ENCODE measurements at regions not wholly inside any gene's neighbourhood (a gene's known extent, or its start where the extent isn't known, plus 50 kb on each side); places are given as distances from the start of the nearest gene placed in this dataset.

GRCh38 chr13:87093399-87093798 is 577.8 kb upstream of the SLITRK5 start:
- H3K27ac Mint-ChIP-seq = no peak overlapping the region
- H3K4me3 Mint-ChIP-seq = no peak overlapping the region
- no peaks in the 10 kb centered on the region for H3K27me3 ChIP-seq
- H3K4me3 ChIP-seq = no peak overlapping the region
- H3K4me1 Mint-ChIP-seq = peaks cover 6% of the 10 kb centered on the region
- H3K9me3 Mint-ChIP-seq = no peaks in the 10 kb centered on the region
- H3K36me3 ChIP-seq = no peaks in the 10 kb centered on the region
- no peaks in the 10 kb centered on the region for H4K20me1 ChIP-seq (ENCODE audit: low read depth)
- TF ChIP-seq EZH2 (IDR thresholded peaks at IDR 0.05) (no peak), EZH2phosphoT487 (IDR thresholded peaks at IDR 0.05) (no peak), CTCF (IDR thresholded peaks at IDR 0.05) (no peak)
- no peak for DNase-seq (ENCODE audit: low spot score)
- peaks cover 20% of the 10 kb centered on the region for H3K4me1 ChIP-seq
- H3K9me3 ChIP-seq (ENCODE audit: low read depth) = no peaks in the 10 kb centered on the region
- peak overlapping the region; percentile 5 for H2AFZ ChIP-seq (replicated peaks)
- no peak overlapping the region for H3K9ac ChIP-seq
- H3K36me3 Mint-ChIP-seq = no peaks in the 10 kb centered on the region
- H3F3A ChIP-seq (ENCODE audit: low read depth) = peaks cover 3% of the 10 kb centered on the region
- no peak overlapping the region for H3K27ac ChIP-seq
- H3K27me3 Mint-ChIP-seq (ENCODE audit: insufficient read depth, low read depth) = no peaks in the 10 kb centered on the region
- no peaks in the 10 kb centered on the region for H3K79me2 ChIP-seq (ENCODE audit: low read depth)
- no peak overlapping the region for H3K4me2 ChIP-seq

GRCh38 chr13:87094646-87095045 is 576.5 kb upstream of the SLITRK5 start:
- peak; percentile 49 for DNase-seq (ENCODE audit: low spot score)
- H3K27me3 ChIP-seq = no peaks in the 10 kb centered on the region
- no peaks in the 10 kb centered on the region for H3K9me3 Mint-ChIP-seq
- H4K20me1 ChIP-seq (ENCODE audit: low read depth) = no peaks in the 10 kb centered on the region
- H3K4me3 ChIP-seq = no peak overlapping the region
- peak overlapping the region; percentile 55 for H3K27ac ChIP-seq
- H3K27ac Mint-ChIP-seq = peak overlapping the region; percentile 57
- no peaks in the 10 kb centered on the region for H3K27me3 Mint-ChIP-seq (ENCODE audit: insufficient read depth, low read depth)
- no peaks in the 10 kb centered on the region for H3K79me2 ChIP-seq (ENCODE audit: low read depth)
- peaks cover 6% of the 10 kb centered on the region for H3K4me1 Mint-ChIP-seq
- TF ChIP-seq CTCF (IDR thresholded peaks at IDR 0.05) (no peak), EZH2 (IDR thresholded peaks at IDR 0.05) (no peak), EZH2phosphoT487 (IDR thresholded peaks at IDR 0.05) (no peak)
- peak overlapping the region; percentile 26 for H2AFZ ChIP-seq (replicated peaks)
- H3K9ac ChIP-seq = no peak overlapping the region
- peaks cover 20% of the 10 kb centered on the region for H3K4me1 ChIP-seq
- H3F3A ChIP-seq (ENCODE audit: low read depth) = peaks cover 3% of the 10 kb centered on the region
- no peaks in the 10 kb centered on the region for H3K9me3 ChIP-seq (ENCODE audit: low read depth)
- no peak overlapping the region for H3K4me3 Mint-ChIP-seq
- no peaks in the 10 kb centered on the region for H3K36me3 ChIP-seq
- no peaks in the 10 kb centered on the region for H3K36me3 Mint-ChIP-seq
- peak overlapping the region; percentile 53 for H3K4me2 ChIP-seq

GRCh38 chr13:87100431-87100830 is 570.7 kb upstream of the SLITRK5 start:
- Histone ChIP-seq H3K9ac (no peak overlapping the region), H3K4me3 (no peak overlapping the region), H3K4me1 (no peaks in the 10 kb centered on the region), H4K20me1 (ENCODE audit: low read depth) (no peaks in the 10 kb centered on the region), H3K27ac (no peak overlapping the region), H3K9me3 (ENCODE audit: low read depth) (no peaks in the 10 kb centered on the region), H3K36me3 (no peaks in the 10 kb centered on the region), H3K4me2 (no peak overlapping the region), H3K27me3 (no peaks in the 10 kb centered on the region), H3K79me2 (ENCODE audit: low read depth) (no peaks in the 10 kb centered on the region), H2AFZ (replicated peaks) (no peak overlapping the region), H3F3A (ENCODE audit: low read depth) (no peaks in the 10 kb centered on the region)
- peaks cover 11% of the 10 kb centered on the region for H3K9me3 Mint-ChIP-seq
- no peak overlapping the region for H3K4me3 Mint-ChIP-seq
- no peak for DNase-seq (ENCODE audit: low spot score)
- H3K4me1 Mint-ChIP-seq = no peaks in the 10 kb centered on the region
- peaks cover 4% of the 10 kb centered on the region for H3K36me3 Mint-ChIP-seq
- H3K27me3 Mint-ChIP-seq (ENCODE audit: insufficient read depth, low read depth) = peaks cover 2% of the 10 kb centered on the region
- no peak for TF ChIP-seq EZH2 (IDR thresholded peaks at IDR 0.05)
- H3K27ac Mint-ChIP-seq = no peak overlapping the region

- Histone ChIP-seq H3K4me3 (no peak overlapping the region), H3K36me3 (no peaks in the 10 kb centered on the region), H3K4me2 (no peak overlapping the region), H3K27ac (no peak overlapping the region), H3F3A (ENCODE audit: low read depth) (no peaks in the 10 kb centered on the region), H3K9ac (no peak overlapping the region), H3K9me3 (ENCODE audit: low read depth) (no peaks in the 10 kb centered on the region), H3K79me2 (ENCODE audit: low read depth) (no peaks in the 10 kb centered on the region), H2AFZ (replicated peaks) (no peak overlapping the region), H3K27me3 (no peaks in the 10 kb centered on the region), H4K20me1 (ENCODE audit: low read depth) (no peaks in the 10 kb centered on the region), H3K4me1 (no peaks in the 10 kb centered on the region)
- Mint-ChIP-seq H3K27me3 (ENCODE audit: insufficient read depth, low read depth) (peaks cover 2% of the 10 kb centered on the region), H3K27ac (no peak overlapping the region), H3K36me3 (no peaks in the 10 kb centered on the region), H3K4me3 (no peak overlapping the region), H3K9me3 (peaks cover 5% of the 10 kb centered on the region), H3K4me1 (no peaks in the 10 kb centered on the region)
- TF ChIP-seq CTCF (IDR thresholded peaks at IDR 0.05) (no peak), EZH2 (IDR thresholded peaks at IDR 0.05) (no peak), EZH2phosphoT487 (IDR thresholded peaks at IDR 0.05) (no peak)
- DNase-seq (ENCODE audit: low spot score) = no peak
Measured at GRCh38 chr13:87107651-87108050, 563.5 kb upstream of the SLITRK5 start.

All from neural progenitor cell (in vitro differentiated cells).